Mammary epithelial cell (primary cell): ENCODE measurements at regions not wholly inside any gene's neighbourhood (a gene's known extent, or its start where the extent isn't known, plus 50 kb on each side); places are given as distances from the start of the nearest gene placed in this dataset.

Source experiments
- CTCF ChIP-seq, 2 donors: IDR thresholded peaks in 1 of 2; conservative IDR thresholded peaks in 1 of 2; 2 replicates each; pipeline ENCODE4 v1.5.1; 2011 to 2012; ENCODE audit warnings: inconsistent platforms in 2 of 2, low read length in 2 of 2, mild to moderate bottlenecking in 2 of 2, control low read depth in 1 of 2, low read depth in 1 of 2; ENCODE audit not compliant: insufficient read depth in 1 of 2; ENCODE audit errors: extremely low read depth in 1 of 2
- EZH2 ChIP-seq: IDR thresholded peaks from 2 replicates; pipeline ENCODE4 v1.6.1; 2012; ENCODE audit warnings: low read length, inconsistent platforms, borderline replicate concordance

DNA sequence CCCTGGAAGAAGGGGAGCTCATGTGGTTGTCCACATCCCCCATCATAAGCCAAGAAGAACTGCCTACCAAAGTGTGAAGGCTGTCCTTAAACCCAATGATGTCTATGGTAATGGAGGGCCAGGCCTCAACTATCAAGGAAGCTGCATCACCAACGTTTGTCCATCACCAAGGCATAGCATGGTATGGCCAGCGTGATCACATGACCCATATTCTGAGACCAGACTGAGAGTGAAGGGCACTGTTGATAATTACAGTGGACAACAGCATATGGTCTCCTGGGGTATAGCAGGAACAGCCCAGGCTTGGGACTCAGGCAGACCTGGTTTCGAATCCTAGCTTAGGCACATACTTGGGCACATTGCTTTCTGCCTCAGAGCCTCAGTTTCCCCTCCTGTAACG, 218.2 kb upstream of the RREB1 start:
- TF ChIP-seq CTCF (conservative IDR thresholded peaks at IDR 0.05 in 1 of 2, IDR thresholded peaks at IDR 0.05 in 1 of 2; ENCODE audit: extremely low read depth in 1 of 2, insufficient read depth in 1 of 2, low read depth in 1 of 2, low read length in 2 of 2) (no peak), EZH2 (no peak)
